Left ventricle myocardium superior (tissue), 1 donor: ENCODE measurements at regions not wholly inside any gene's neighbourhood (a gene's known extent, or its start where the extent isn't known, plus 50 kb on each side); places are given as distances from the start of the nearest gene placed in this dataset.
"Not testable (repeated sequence)": the region's sequence is repeated elsewhere in the genome, so short reads cannot be mapped to it uniquely, and the experiment has no call there.

Experiments used
- ATAC-seq: fragments of 200-7000 bp; cut with Tn5 transposase; one replicate; pipeline ENCODE4 v1.9.1; 2020; ENCODE audit warnings: mild to moderate bottlenecking, moderate library complexity
- DNase-seq: peaks from one replicate; pipeline ENCODE4 v3.0.0-alpha.2; 2020
- intact Hi-C: fragments of 100-400 bp; cut with micrococcal nuclease; formaldehyde crosslinking; loops from one replicate; pipeline ENCODE4 v1.11.0; 2022
- donor health status: DM: no; HTN: yes; CAD: no; lungs with severe emphysema.

DNA sequence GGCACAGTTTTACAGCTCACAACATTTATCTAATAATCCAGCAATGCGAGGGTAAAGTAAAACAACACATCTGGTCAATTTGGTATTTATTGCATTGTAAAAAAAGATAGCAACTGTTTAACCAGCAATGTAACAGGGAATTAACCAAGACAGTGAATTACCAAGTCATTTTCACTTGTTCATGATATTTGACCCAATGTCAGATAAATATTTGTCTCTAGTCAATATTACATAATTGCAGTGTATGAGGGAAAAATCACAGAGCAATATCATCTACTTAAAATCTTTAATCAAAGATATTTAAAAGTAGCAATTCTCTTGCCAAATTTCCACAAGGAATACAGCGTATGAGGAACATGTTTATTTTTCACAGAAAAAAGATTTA lies 1265.1 kb upstream of the CHAC2 start:
- intact Hi-C loops = no loop called here
- no peak for ATAC-seq
- no peak for DNase-seq

DNA sequence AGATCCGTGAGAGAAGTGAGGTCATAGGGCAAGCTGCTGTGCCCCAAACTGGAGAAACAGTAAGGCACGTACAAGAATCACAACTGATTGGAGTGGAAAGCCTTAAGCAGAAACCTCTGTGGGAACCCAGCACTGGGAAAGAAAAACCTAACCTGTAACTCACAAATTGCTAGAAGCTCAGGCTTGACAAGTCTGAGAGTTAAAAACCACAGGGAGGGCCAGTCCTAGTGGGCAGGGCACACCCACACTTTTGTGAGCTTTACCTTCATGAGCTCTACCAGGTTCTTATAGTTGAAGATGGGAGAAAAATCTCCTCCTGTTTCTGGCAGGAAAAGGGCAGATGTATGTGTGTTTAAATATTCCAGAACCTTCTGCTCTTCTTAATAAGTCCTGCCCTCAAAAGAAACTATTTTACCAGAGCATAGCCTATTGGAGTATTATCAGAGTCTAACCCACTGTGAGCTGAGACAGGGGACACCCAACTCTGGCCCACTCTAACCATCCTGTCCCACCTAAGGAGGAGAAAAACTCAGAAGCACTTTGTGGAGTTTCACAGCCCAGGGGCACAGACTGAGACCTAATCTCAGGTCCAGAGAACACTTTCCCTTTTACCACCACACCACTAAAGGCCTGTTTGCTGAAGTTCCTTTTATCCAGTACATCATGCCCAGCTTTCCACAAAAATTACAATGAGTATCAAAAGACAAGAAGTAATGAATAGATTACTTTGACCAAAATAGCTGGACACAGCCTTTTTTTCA lies 1265.7 kb upstream of the CHAC2 start:
- no peak for ATAC-seq
- intact Hi-C loops = no loop called here
- DNase-seq = no peak

DNA sequence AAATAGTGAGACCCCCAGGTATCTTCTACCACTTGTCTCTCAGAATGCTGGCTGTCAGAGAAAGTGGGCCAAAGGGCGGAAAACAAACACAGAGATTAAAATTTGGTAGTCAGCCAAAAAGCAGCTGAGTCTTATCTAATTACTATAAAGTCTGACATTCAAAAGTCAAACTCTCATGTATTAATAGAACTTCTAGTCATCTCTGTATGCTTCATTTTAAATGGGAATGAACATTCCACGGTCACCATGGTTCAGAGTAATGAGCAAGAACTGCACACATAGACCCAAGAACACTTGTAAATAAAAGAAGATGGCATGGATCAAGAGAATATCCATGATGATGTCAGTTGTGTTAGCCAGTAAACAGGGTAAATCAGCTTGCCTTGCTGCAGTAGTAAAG lies 1267.0 kb upstream of the CHAC2 start:
- DNase-seq (no peak), ATAC-seq (peak; percentile 89)
- intact Hi-C loops = no loop called here

DNA sequence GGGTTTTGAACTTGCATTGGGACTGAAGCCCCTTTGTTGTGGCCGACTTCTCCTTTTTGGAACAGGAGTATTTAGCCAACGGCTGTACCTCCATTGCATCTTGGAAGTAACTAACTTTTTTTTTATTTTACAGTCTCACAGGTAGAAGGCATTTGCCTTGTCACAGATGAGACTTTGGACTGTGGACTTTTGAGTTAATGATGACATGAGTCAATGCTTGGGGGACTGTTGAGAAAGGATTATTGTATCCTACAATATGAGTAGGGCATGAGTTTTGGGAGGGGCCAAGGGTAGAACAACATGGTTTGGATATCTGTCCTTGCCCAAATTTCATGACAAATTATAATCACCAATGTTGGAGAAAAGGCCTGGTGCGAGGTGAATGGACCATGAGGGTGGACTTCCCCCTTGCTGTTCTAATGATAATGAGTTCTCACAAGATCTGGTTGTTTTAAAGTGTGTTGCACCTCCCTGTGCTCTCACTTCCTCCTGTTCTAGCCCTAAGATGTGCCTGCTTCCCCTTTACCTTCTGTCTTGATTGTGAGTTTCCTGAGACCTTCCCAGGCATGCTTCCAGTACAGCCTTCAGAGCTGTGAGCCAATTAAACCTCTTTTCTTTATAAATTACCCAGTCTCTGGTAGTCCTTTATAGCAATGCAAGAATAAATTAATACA lies 1269.4 kb upstream of the CHAC2 start:
- intact Hi-C loops = no loop called here

GRCh38 chr2:52495816-52496215 lies 1271.8 kb upstream of the CHAC2 start:
- DNase-seq (no peak), ATAC-seq (no peak)
- intact Hi-C loops = no loop called here

More for the DNA sequence above, 1269.4 kb upstream of the CHAC2 start:
- no peak for DNase-seq
- ATAC-seq = no peak

DNA sequence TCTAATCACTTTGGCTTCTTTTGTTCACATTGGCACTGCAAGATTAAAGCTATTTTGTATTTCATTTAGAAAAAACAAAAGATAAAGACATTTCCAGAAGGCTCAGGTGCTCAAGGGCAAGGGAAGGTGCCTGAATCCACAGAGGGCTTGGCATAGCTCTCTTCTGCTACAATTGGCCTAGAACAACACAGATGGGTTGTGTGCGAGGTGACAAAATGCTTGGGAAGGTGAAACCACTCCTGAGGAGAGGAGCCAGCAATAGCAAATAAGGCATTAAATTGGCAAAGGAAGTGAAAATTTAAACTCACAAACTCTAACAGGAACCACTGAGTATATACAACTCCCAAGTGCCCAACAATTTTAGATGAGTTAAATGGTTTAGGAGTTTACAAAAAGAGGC lies 1290.4 kb upstream of the CHAC2 start:
- no peak for DNase-seq
- intact Hi-C loops = no loop called here
- no peak for ATAC-seq

DNA sequence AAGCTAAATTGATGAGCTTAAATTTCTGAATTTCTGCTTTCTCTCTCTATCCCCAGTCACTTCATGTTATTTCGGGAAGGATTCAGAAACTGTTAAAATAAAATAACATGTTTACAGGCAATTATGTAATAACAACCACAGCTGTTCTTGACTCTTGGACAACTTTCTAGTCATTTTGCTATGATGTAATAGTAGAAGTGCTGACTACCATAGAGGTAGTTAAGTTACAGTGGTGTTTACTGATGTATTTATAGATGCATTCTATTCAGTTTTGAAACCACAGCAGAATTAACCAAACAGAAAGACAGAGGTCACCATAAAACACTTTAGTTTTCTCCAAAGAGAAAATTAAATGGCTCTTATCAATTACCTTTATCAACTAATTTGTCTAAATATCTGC lies 1292.0 kb upstream of the CHAC2 start:
- intact Hi-C loops = no loop called here
- no peak for ATAC-seq
- DNase-seq = no peak

DNA sequence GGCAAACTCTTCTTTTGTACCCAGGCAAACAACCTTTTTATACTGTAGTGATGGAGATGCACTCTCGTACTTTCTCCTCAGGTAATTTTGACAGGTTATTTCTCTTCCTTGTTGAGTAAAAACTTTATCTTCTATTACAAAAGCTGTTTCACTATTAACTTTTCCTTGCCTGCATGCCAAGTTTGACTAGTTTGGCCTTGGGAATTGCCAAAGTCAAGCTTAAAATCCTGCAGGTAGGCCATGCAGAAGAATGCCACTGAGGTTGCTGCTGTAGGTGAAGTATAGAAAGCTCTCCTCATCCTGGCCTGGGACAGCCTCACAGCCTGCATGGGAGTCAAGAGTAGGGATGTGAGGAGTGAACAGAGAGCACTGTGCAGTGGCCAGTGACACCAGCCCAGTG lies 1293.5 kb upstream of the CHAC2 start:
- no peak for ATAC-seq
- intact Hi-C loops = no loop called here

GRCh38 chr2:52473526-52473925 lies 1294.1 kb upstream of the CHAC2 start:
- DNase-seq = no peak
- intact Hi-C loops = no loop called here
- no peak for ATAC-seq

More for the DNA sequence above, 1293.5 kb upstream of the CHAC2 start:
- DNase-seq = no peak

- intact Hi-C loops, ATAC-seq, DNase-seq: not testable (repeated sequence)
These were observed 1297.1 kb upstream of the CHAC2 start for GRCh38 chr2:52470457-52470856.

DNA sequence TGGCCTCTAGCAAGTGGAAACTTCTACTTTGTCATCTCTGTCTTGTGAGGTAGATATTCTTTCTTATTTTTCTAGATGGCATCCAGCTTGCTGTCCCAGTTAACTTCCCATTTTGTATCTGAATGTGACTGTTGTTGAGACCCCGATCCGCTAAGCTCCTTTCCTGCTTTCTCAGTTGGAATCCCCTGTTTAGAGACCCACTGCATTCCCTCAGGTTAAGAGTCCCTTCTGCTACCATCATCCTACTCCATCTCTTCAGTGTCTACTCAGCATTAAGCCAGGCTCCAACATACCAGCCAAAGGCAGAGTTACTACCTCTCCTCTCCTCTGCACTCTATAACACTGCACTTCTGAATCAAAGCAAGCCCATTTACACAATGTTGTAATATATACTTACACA lies 1300.4 kb upstream of the CHAC2 start:
- intact Hi-C loops = no loop called here
- ATAC-seq (no peak), DNase-seq (no peak)

- intact Hi-C loops = no loop called here
- DNase-seq = no peak
- ATAC-seq = no peak
These were observed 1302.3 kb upstream of the CHAC2 start for GRCh38 chr2:52465287-52465686.

- no peak for DNase-seq
- intact Hi-C loops = no loop called here
- ATAC-seq = no peak
These were observed 1304.1 kb upstream of the CHAC2 start for GRCh38 chr2:52463457-52463856.

- ATAC-seq (no peak), DNase-seq (no peak)
- intact Hi-C loops = no loop called here
These were observed 1310.8 kb upstream of the CHAC2 start for GRCh38 chr2:52456561-52457377.

- DNase-seq = no peak
- intact Hi-C loops = no loop called here
- no peak for ATAC-seq
These were observed 1312.6 kb upstream of the CHAC2 start for GRCh38 chr2:52454962-52455361.

GRCh38 chr2:52452201-52452600 lies 1315.4 kb upstream of the CHAC2 start:
- intact Hi-C loops = no loop called here

GRCh38 chr2:52445686-52446085 lies 1321.9 kb upstream of the CHAC2 start:
- intact Hi-C loops = no loop called here
- ATAC-seq = peak; percentile 72

More at GRCh38 chr2:52452201-52452600, 1315.4 kb upstream of the CHAC2 start:
- DNase-seq (no peak), ATAC-seq (no peak)

DNA sequence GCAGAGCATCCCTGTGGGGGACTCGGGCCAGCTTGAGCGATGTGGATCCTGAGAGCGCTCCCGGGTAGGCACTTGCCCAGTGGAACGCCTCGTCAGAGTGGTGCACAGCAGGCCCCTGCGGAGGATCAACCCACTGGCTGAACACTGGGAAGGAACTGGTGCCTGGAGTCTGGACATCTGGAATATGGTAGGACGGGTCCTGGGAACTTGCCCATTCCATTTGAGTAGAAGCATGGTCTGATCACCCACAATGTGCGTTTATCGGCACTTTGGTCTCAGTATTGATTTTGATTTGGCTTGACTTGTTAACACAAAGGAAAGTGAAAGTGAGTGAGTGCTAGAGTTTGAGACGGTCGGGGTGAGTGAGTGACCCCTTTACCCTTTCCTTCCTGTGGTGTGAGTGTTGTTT lies 1336.2 kb upstream of the CHAC2 start:
- no peak for ATAC-seq
- DNase-seq = no peak
- intact Hi-C loops = no loop called here

More at GRCh38 chr2:52445686-52446085, 1321.9 kb upstream of the CHAC2 start:
- DNase-seq = no peak

GRCh38 chr2:52429740-52430139 lies 1337.9 kb upstream of the CHAC2 start:
- intact Hi-C loops = no loop called here
- ATAC-seq (peak; percentile 29), DNase-seq (no peak)

DNA sequence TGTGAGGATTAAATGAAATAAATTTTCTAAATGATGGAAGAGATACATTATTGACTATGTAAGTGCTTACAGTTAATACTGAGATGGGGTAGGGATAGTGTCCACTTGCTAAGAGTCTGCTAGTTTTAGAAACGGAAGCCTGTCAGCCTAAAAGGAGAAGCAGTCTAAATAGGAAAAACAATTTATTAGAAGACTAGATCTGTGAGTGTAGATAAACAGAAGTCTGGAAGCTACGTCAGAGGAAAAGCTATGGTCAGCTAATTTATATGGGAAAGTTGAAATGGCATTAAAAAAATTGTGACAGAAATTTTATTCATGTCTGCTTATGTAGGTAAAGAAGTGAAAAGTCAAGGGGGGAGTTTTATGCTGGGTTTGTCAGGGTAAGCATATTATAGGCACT lies 1338.4 kb upstream of the CHAC2 start:
- ATAC-seq (no peak), DNase-seq (no peak)
- intact Hi-C loops = no loop called here
